Osteocyte (in vitro differentiated cells): ENCODE measurements at regions not wholly inside any gene's neighbourhood (a gene's known extent, or its start where the extent isn't known, plus 50 kb on each side); places are given as distances from the start of the nearest gene placed in this dataset.

ENCODE experiments used
- DNase-seq: peaks from one replicate; pipeline ENCODE4 v3.0.0; 2021; ENCODE audit warnings: mixed read lengths; ENCODE audit not compliant: unreplicated experiment; ENCODE audit errors: extremely low spot score
- H3K27ac Mint-ChIP-seq: one replicate; pipeline ENCODE4 v1.8.0; 2021; ENCODE audit warnings: mild to moderate bottlenecking, mixed read lengths; ENCODE audit not compliant: unreplicated experiment
- H3K27me3 Mint-ChIP-seq: one replicate; pipeline ENCODE4 v1.8.0; 2021; ENCODE audit warnings: mixed read lengths; ENCODE audit not compliant: unreplicated experiment
- H3K36me3 Mint-ChIP-seq: one replicate; pipeline ENCODE4 v1.8.0; 2021; ENCODE audit warnings: mixed read lengths; ENCODE audit not compliant: unreplicated experiment
- H3K4me1 Mint-ChIP-seq: one replicate; pipeline ENCODE4 v1.8.0; 2021; ENCODE audit warnings: mixed read lengths; ENCODE audit not compliant: unreplicated experiment
- H3K4me3 Mint-ChIP-seq: one replicate; pipeline ENCODE4 v1.8.0; 2021; ENCODE audit warnings: mild to moderate bottlenecking, moderate library complexity, mixed read lengths; ENCODE audit not compliant: unreplicated experiment
- H3K9me3 Mint-ChIP-seq: one replicate; pipeline ENCODE4 v1.8.0; 2021; ENCODE audit warnings: mixed read lengths; ENCODE audit not compliant: unreplicated experiment
- CTCF ChIP-seq: fragments of 200-600 bp; sonication (generic); IDR thresholded peaks from 2 replicates; pipeline ENCODE4 v1.5.0; 2021; ENCODE audit warnings: antibody characterized with exemption, mild to moderate bottlenecking, moderate library complexity

- Mint-ChIP-seq H3K36me3 (no peaks in the 10 kb centered on the region), H3K27ac (no peak overlapping the region), H3K27me3 (peaks cover 5% of the 10 kb centered on the region), H3K9me3 (no peaks in the 10 kb centered on the region), H3K4me1 (peaks cover 2% of the 10 kb centered on the region), H3K4me3 (no peak overlapping the region)
- TF ChIP-seq CTCF = no peak
- DNase-seq = no peak
Measured at GRCh38 chr6:18720075-18720474, 332.9 kb downstream of the RNF144B start.

- Mint-ChIP-seq H3K27me3 (peaks cover 2% of the 10 kb centered on the region), H3K4me3 (no peak overlapping the region), H3K36me3 (no peaks in the 10 kb centered on the region), H3K4me1 (no peaks in the 10 kb centered on the region), H3K9me3 (peaks cover 4% of the 10 kb centered on the region), H3K27ac (no peak overlapping the region)
- TF ChIP-seq CTCF = no peak
- no peak for DNase-seq
Measured at GRCh38 chr6:18724056-18724455, 336.9 kb downstream of the RNF144B start.

- Mint-ChIP-seq H3K27ac (no peak overlapping the region), H3K4me1 (no peaks in the 10 kb centered on the region), H3K36me3 (no peaks in the 10 kb centered on the region), H3K27me3 (peaks cover 2% of the 10 kb centered on the region), H3K9me3 (peaks cover 4% of the 10 kb centered on the region), H3K4me3 (no peak overlapping the region)
- no peak for TF ChIP-seq CTCF
- DNase-seq = no peak
Measured at GRCh38 chr6:18725449-18725848, 338.3 kb downstream of the RNF144B start.

GRCh38 chr6:18733921-18734550, 346.9 kb downstream of the RNF144B start:
- DNase-seq = no peak
- TF ChIP-seq CTCF = no peak
- Mint-ChIP-seq H3K4me3 (no peak overlapping the region), H3K27ac (no peak overlapping the region), H3K27me3 (peaks cover 5% of the 10 kb centered on the region), H3K9me3 (peaks cover 4% of the 10 kb centered on the region), H3K4me1 (no peaks in the 10 kb centered on the region), H3K36me3 (no peaks in the 10 kb centered on the region)

GRCh38 chr6:18741741-18742140, 354.6 kb downstream of the RNF144B start:
- no peak for DNase-seq
- Mint-ChIP-seq H3K36me3 (no peaks in the 10 kb centered on the region), H3K27ac (no peak overlapping the region), H3K4me1 (peaks cover 6% of the 10 kb centered on the region), H3K4me3 (no peak overlapping the region), H3K9me3 (no peaks in the 10 kb centered on the region), H3K27me3 (no peaks in the 10 kb centered on the region)
- TF ChIP-seq CTCF = no peak
